T1000 (cell line): ENCODE measurements at regions not wholly inside any gene's neighbourhood (a gene's known extent, or its start where the extent isn't known, plus 50 kb on each side); places are given as distances from the start of the nearest gene placed in this dataset.

Experiments
- DNase-seq: peaks from one replicate; lab custom pipeline; 2025; ENCODE audit warnings: mixed read lengths; lab: John Stamatoyannopoulos, UW

GRCh38 chr3:94709249-94709902 is 646.5 kb downstream of the NSUN3 start:
- DNase-seq: no peak

GRCh38 chr3:94714194-94714593 is 651.3 kb downstream of the NSUN3 start:
- no peak for DNase-seq

- DNase-seq: no peak
Observed at GRCh38 chr3:94716326-94717018, 653.6 kb downstream of the NSUN3 start.

GRCh38 chr3:94734206-94734605 is 671.3 kb downstream of the NSUN3 start:
- no peak for DNase-seq

- no peak for DNase-seq
Observed at GRCh38 chr3:94735354-94735753, 672.5 kb downstream of the NSUN3 start.

- no peak for DNase-seq
Observed at GRCh38 chr3:94737116-94737515, 674.3 kb downstream of the NSUN3 start.

GRCh38 chr3:94739420-94739819 is 676.6 kb downstream of the NSUN3 start:
- DNase-seq: no peak

- DNase-seq: no peak
Observed at GRCh38 chr3:94758751-94759150, 695.9 kb downstream of the NSUN3 start.

- DNase-seq: no peak
Observed at GRCh38 chr3:94772402-94772801, 709.5 kb downstream of the NSUN3 start.

- no peak for DNase-seq
Observed at GRCh38 chr3:94775746-94776145, 712.9 kb downstream of the NSUN3 start.

GRCh38 chr3:94776401-94776915 is 713.6 kb downstream of the NSUN3 start:
- no peak for DNase-seq

GRCh38 chr3:94778289-94778688 is 715.4 kb downstream of the NSUN3 start:
- no peak for DNase-seq

- no peak for DNase-seq
Observed at GRCh38 chr3:94778814-94779494, 716.1 kb downstream of the NSUN3 start.

GRCh38 chr3:94779699-94780098 is 716.8 kb downstream of the NSUN3 start:
- no peak for DNase-seq

GRCh38 chr3:94784274-94784673 is 721.4 kb downstream of the NSUN3 start:
- no peak for DNase-seq

- DNase-seq: no peak
Observed at GRCh38 chr3:94787066-94787465, 724.2 kb downstream of the NSUN3 start.

GRCh38 chr3:94787734-94788270 is 724.9 kb downstream of the NSUN3 start:
- no peak for DNase-seq

- no peak for DNase-seq
Observed at GRCh38 chr3:94794563-94794962, 731.7 kb downstream of the NSUN3 start.

- no peak for DNase-seq
Observed at GRCh38 chr3:94799420-94800060, 736.7 kb downstream of the NSUN3 start.

GRCh38 chr3:94811836-94812235 is 749.0 kb downstream of the NSUN3 start:
- DNase-seq: no peak

GRCh38 chr3:94821241-94821640 is 758.4 kb downstream of the NSUN3 start:
- no peak for DNase-seq

- no peak for DNase-seq
Observed at GRCh38 chr3:94822298-94822697, 759.4 kb downstream of the NSUN3 start.
